Tibial nerve (tissue), 4 donors: ENCODE measurements at regions not wholly inside any gene's neighbourhood (a gene's known extent, or its start where the extent isn't known, plus 50 kb on each side); places are given as distances from the start of the nearest gene placed in this dataset.

Experiments used
- EP300 ChIP-seq, 2 donors: sonication (generic); formaldehyde crosslinking; IDR thresholded peaks; one replicate each; pipeline ENCODE4 v1.6.1; 2017; ENCODE audit warnings: antibody characterized with exemption in 2 of 2, mild to moderate bottlenecking in 1 of 2
- POLR2A ChIP-seq, 2 donors: fragments of 450-650 bp; IDR thresholded peaks; one replicate each; pipeline ENCODE4 v1.6.1; 2017; ENCODE audit warnings: antibody characterized with exemption in 2 of 2, mild to moderate bottlenecking in 2 of 2, moderate library complexity in 2 of 2
- TF ChIP-seq, protein P1 (sequence below), 5 experiments: fragments of 200-600 bp in 3 of 5; fragments of 450-650 bp in 2 of 5; sonication (generic) in 3 of 5; IDR thresholded peaks; one replicate each; pipeline ENCODE4 v1.5.1; 2016 to 2019; ENCODE audit warnings: antibody characterized with exemption in 5 of 5, mild to moderate bottlenecking in 3 of 5, moderate library complexity in 2 of 5

DNA sequence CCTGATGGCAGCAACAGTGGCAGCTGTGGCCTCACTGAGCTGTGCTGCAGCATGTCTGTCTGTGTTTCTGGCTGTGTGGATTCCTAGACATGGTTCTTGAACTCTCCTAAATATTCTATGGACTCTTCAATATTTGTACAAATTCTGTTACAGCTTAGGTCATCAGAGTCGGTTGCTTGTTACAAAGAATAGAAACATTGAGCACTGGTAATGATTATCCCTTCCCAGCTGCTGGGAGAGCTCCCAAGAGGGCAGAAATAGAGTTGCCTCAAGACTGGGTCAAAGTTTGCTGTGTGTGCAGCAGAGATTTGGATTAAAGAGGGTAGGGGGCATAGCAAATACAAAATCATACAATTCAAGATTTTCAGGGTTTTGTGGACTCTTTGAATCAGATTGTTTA lies 337.1 kb upstream of the AKR1E2 start:
- TF ChIP-seq, protein P1, sequence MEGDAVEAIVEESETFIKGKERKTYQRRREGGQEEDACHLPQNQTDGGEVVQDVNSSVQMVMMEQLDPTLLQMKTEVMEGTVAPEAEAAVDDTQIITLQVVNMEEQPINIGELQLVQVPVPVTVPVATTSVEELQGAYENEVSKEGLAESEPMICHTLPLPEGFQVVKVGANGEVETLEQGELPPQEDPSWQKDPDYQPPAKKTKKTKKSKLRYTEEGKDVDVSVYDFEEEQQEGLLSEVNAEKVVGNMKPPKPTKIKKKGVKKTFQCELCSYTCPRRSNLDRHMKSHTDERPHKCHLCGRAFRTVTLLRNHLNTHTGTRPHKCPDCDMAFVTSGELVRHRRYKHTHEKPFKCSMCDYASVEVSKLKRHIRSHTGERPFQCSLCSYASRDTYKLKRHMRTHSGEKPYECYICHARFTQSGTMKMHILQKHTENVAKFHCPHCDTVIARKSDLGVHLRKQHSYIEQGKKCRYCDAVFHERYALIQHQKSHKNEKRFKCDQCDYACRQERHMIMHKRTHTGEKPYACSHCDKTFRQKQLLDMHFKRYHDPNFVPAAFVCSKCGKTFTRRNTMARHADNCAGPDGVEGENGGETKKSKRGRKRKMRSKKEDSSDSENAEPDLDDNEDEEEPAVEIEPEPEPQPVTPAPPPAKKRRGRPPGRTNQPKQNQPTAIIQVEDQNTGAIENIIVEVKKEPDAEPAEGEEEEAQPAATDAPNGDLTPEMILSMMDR (IDR thresholded peaks at IDR 0.05), result no peak
- no peak for TF ChIP-seq POLR2A (IDR thresholded peaks at IDR 0.05)
- no peak for TF ChIP-seq EP300 (IDR thresholded peaks at IDR 0.05)
